IMR-90 (cell line): ENCODE measurements at regions not wholly inside any gene's neighbourhood (a gene's known extent, or its start where the extent isn't known, plus 50 kb on each side); places are given as distances from the start of the nearest gene placed in this dataset.

Experiments
- ATAC-seq: fragments of 200-7000 bp; cut with Tn5 transposase; 2 replicates; pipeline ENCODE4 v1.9.1; 2020; ENCODE audit warnings: low read depth, mild to moderate bottlenecking, moderate library complexity
- BruUV-seq: library from RNA; stranded (reverse); fragments of 400-500 nt; replicated peaks from 2 replicates; lab custom pipeline; 2021; lab: Mats Ljungman, UMichigan
- CTCF ChIA-PET: fragments of 300-600 bp; formaldehyde crosslinking; extraction: SDS; loops from one replicate; lab custom pipeline; 2021; ENCODE audit warnings: antibody characterized with exemption; lab: Yijun Ruan, JAX
- POLR2A ChIA-PET: fragments of 300-600 bp; sonication (Branson Sonifier 250); formaldehyde crosslinking; loops from one replicate; lab custom pipeline; 2022; ENCODE audit warnings: antibody characterized with exemption; ENCODE audit not compliant: unreplicated experiment; lab: Charles Lee
- DNase-seq: peaks from one replicate; pipeline ENCODE4 v3.0.0; 2013
- H2AFZ ChIP-seq: replicated peaks from 2 replicates; pipeline ENCODE3; 2013; ENCODE audit warnings: low read length, mild to moderate bottlenecking; ENCODE audit not compliant: poor library complexity
- H2AK5ac ChIP-seq: 2 replicates; pipeline ENCODE4 v1.6.1; 2013; ENCODE audit warnings: low read depth, low read length, inconsistent platforms
- H2AK9ac ChIP-seq: replicated peaks from 2 replicates; pipeline ENCODE3; 2013; ENCODE audit warnings: mild to moderate bottlenecking, low read depth, low read length, moderate library complexity; ENCODE audit not compliant: poor library complexity
- H2BK120ac ChIP-seq: 2 replicates; pipeline ENCODE4 v1.6.1; 2013; ENCODE audit warnings: low read depth, low read length, inconsistent platforms
- H2BK15ac ChIP-seq: 3 replicates; pipeline ENCODE4 v1.6.1; 2013; ENCODE audit warnings: low read depth, low read length, inconsistent platforms
- H2BK20ac ChIP-seq: 2 replicates; pipeline ENCODE4 v1.6.1; 2013; ENCODE audit warnings: low read depth, mild to moderate bottlenecking, inconsistent platforms, low read length, moderate library complexity
- H2BK5ac ChIP-seq: 2 replicates; pipeline ENCODE4 v1.6.1; 2013; ENCODE audit warnings: mild to moderate bottlenecking, low read depth, low read length, inconsistent platforms; ENCODE audit not compliant: poor library complexity, severe bottlenecking
- H3K14ac ChIP-seq: replicated peaks from 2 replicates; pipeline ENCODE4 v1.6.1; 2013; ENCODE audit warnings: low read depth, low read length, inconsistent platforms
- H3K18ac ChIP-seq: 2 replicates; pipeline ENCODE4 v1.6.1; 2013; ENCODE audit warnings: low read depth, low read length, control low read depth
- H3K23ac ChIP-seq: 2 replicates; pipeline ENCODE4 v1.6.1; 2013; ENCODE audit warnings: low read depth, low read length, inconsistent platforms
- H3K27ac ChIP-seq: 2 replicates; pipeline ENCODE4 v1.5.1; 2013; ENCODE audit warnings: mild to moderate bottlenecking, control low read depth, low read length; ENCODE audit not compliant: insufficient read depth
- H3K27me3 ChIP-seq: 2 replicates; pipeline ENCODE4 v1.6.1; 2013; ENCODE audit warnings: low read length; ENCODE audit not compliant: control insufficient read depth, insufficient read depth
- H3K36me3 ChIP-seq: 2 replicates; pipeline ENCODE4 v1.6.1; 2013; ENCODE audit warnings: low read length, mixed read lengths; ENCODE audit not compliant: control insufficient read depth, insufficient read depth
- H3K4ac ChIP-seq: 2 replicates; pipeline ENCODE4 v1.6.1; 2013; ENCODE audit warnings: low read depth, low read length, inconsistent platforms
- H3K4me1 ChIP-seq: 2 replicates; pipeline ENCODE4 v1.6.1; 2013; ENCODE audit warnings: low read length, mixed read lengths; ENCODE audit not compliant: control insufficient read depth, insufficient read depth
- H3K4me2 ChIP-seq: 2 replicates; pipeline ENCODE4 v1.6.1; 2013; ENCODE audit warnings: low read depth, mild to moderate bottlenecking, control low read depth, low read length, moderate library complexity
- H3K4me3 ChIP-seq: 2 replicates; pipeline ENCODE4 v1.5.1; 2013; ENCODE audit warnings: low read depth, mild to moderate bottlenecking, control low read depth, low read length, moderate library complexity; ENCODE audit not compliant: insufficient read depth
- H3K56ac ChIP-seq: 2 replicates; pipeline ENCODE4 v1.6.1; 2013; ENCODE audit warnings: low read length, inconsistent platforms; ENCODE audit not compliant: insufficient read depth; ENCODE audit errors: extremely low read depth
- H3K79me1 ChIP-seq, 2 experiments: 2 replicates each; pipeline ENCODE4 v1.6.1; 2013; ENCODE audit warnings: low read length in 2 of 2, inconsistent platforms in 1 of 2, low read depth in 1 of 2
- H3K9ac ChIP-seq: 2 replicates; pipeline ENCODE4 v1.6.1; 2013; ENCODE audit warnings: low read depth, low read length, control low read depth
- H3K9me1 ChIP-seq: 2 replicates; pipeline ENCODE4 v1.6.1; 2013; ENCODE audit warnings: low read length, inconsistent platforms; ENCODE audit not compliant: insufficient read depth
- H3K9me3 ChIP-seq: 2 replicates; pipeline ENCODE4 v1.6.1; 2013; ENCODE audit warnings: low read length; ENCODE audit not compliant: control insufficient read depth, insufficient read depth
- H4K20me1 ChIP-seq: 2 replicates; pipeline ENCODE4 v1.6.1; 2013; ENCODE audit warnings: low read length, inconsistent platforms; ENCODE audit not compliant: insufficient read depth
- H4K5ac ChIP-seq: 2 replicates; pipeline ENCODE4 v1.6.1; 2013; ENCODE audit warnings: mild to moderate bottlenecking, low read depth, low read length, control low read depth
- H4K8ac ChIP-seq, 2 experiments: 2 replicates each; pipeline ENCODE4 v1.6.1; 2013; ENCODE audit warnings: low read depth in 2 of 2, low read length in 2 of 2, control low read depth in 1 of 2, inconsistent platforms in 1 of 2
- H4K91ac ChIP-seq: 2 replicates; pipeline ENCODE4 v1.6.1; 2013; ENCODE audit warnings: low read depth, low read length, inconsistent platforms; ENCODE audit not compliant: insufficient read depth
- BHLHE40 ChIP-seq: fragments of 150-350 bp; IDR thresholded peaks from 2 replicates; pipeline ENCODE4 v1.6.1; 2016; ENCODE audit warnings: mild to moderate bottlenecking, low read depth, low read length
- CEBPB ChIP-seq: IDR thresholded peaks from 2 replicates; pipeline ENCODE4 v1.6.1; 2012; ENCODE audit warnings: low read depth, low read length, improper control_type of control experiment
- CHD1 ChIP-seq: IDR thresholded peaks from 2 replicates; pipeline ENCODE4 v1.6.1; 2012; ENCODE audit warnings: low read depth, low read length, improper control_type of control experiment
- FOS ChIP-seq: fragments of 150-350 bp; IDR thresholded peaks from 2 replicates; pipeline ENCODE4 v1.6.1; 2016; ENCODE audit warnings: low read depth, low read length
- MAFK ChIP-seq: IDR thresholded peaks from 2 replicates; pipeline ENCODE4 v1.6.1; 2012; ENCODE audit warnings: low read depth, low read length, improper control_type of control experiment
- MAZ ChIP-seq: IDR thresholded peaks from 2 replicates; pipeline ENCODE4 v1.6.1; 2012; ENCODE audit warnings: low read depth, mild to moderate bottlenecking, low read length, improper control_type of control experiment, moderate library complexity, borderline replicate concordance
- MXI1 ChIP-seq: IDR thresholded peaks from 2 replicates; pipeline ENCODE4 v1.6.1; 2012; ENCODE audit warnings: low read depth, mild to moderate bottlenecking, low read length, moderate library complexity, borderline replicate concordance
- POLR2A ChIP-seq: IDR thresholded peaks from 2 replicates; pipeline ENCODE4 v1.6.1; 2012; ENCODE audit warnings: mild to moderate bottlenecking, low read depth, low read length
- RCOR1 ChIP-seq: IDR thresholded peaks from 2 replicates; pipeline ENCODE4 v1.6.1; 2012; ENCODE audit warnings: mild to moderate bottlenecking, low read length, improper control_type of control experiment; ENCODE audit not compliant: insufficient replicate concordance
- SMC3 ChIP-seq: fragments of 150-350 bp; IDR thresholded peaks from 2 replicates; pipeline ENCODE4 v1.6.1; 2016; ENCODE audit warnings: low read depth, mild to moderate bottlenecking, antibody characterized with exemption, low read length, moderate library complexity
- dilution Hi-C: fragments of 300-500 bp; cut with HindIII; formaldehyde crosslinking; loops from one replicate; pipeline ENCODE4 v1.14.3; 2018; ENCODE audit warnings: low sequenced_read_pairs; ENCODE audit not compliant: unreplicated experiment
- in situ Hi-C: fragments of 300-500 bp; cut with MboI; formaldehyde crosslinking; loops from 3 replicates; pipeline ENCODE4 v1.14.3; 2019; ENCODE audit warnings: low sequenced_read_pairs, inconsistent platforms, mixed read lengths
- intact Hi-C: fragments of 100-400 bp; cut with micrococcal nuclease; formaldehyde crosslinking; loops from 2 replicates; pipeline ENCODE4 v1.10.0; 2022
- TF ChIP-seq, protein P1 (sequence below): fragments of 150-350 bp; IDR thresholded peaks from 2 replicates; pipeline ENCODE4 v1.6.1; 2016; ENCODE audit warnings: low read depth, mild to moderate bottlenecking, low read length, moderate library complexity, borderline replicate concordance
- TF ChIP-seq, protein P2 (sequence below): fragments of 150-350 bp; IDR thresholded peaks from 2 replicates; pipeline ENCODE4 v1.6.1; 2017; ENCODE audit warnings: mild to moderate bottlenecking, antibody characterized with exemption, low read length, low read depth
- TF ChIP-seq, protein P3 (sequence below): conservative IDR thresholded peaks from 2 replicates; pipeline ENCODE4 v1.5.1; 2012; ENCODE audit warnings: mild to moderate bottlenecking, low read depth, low read length, improper control_type of control experiment

DNA sequence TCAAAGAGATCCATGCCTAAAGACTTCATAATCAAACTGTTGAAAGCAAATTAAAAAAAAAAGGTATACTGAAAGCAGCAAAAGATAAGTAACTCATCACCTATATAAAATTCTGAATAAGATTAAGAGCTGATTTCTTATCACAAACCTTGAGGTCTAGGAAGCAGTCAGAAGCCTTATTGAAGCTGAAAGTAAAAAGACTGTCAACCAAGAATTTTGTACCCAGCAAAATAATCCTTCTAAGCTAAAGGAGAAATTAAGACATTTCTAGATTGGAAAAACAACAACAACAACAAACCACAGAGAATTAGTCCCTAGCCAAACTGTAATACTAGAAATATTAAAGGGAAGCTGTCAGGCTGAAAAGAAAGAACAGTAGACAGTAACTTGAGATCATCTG lies 622.9 kb downstream of the PCDH7 start:
- H2BK5ac ChIP-seq: no peak overlapping the region
- no peak for TF ChIP-seq MAFK
- TF ChIP-seq MXI1: no peak
- TF ChIP-seq RCOR1: no peak
- TF ChIP-seq POLR2A: no peak
- no peak for TF ChIP-seq MAZ
- TF ChIP-seq, protein P1, sequence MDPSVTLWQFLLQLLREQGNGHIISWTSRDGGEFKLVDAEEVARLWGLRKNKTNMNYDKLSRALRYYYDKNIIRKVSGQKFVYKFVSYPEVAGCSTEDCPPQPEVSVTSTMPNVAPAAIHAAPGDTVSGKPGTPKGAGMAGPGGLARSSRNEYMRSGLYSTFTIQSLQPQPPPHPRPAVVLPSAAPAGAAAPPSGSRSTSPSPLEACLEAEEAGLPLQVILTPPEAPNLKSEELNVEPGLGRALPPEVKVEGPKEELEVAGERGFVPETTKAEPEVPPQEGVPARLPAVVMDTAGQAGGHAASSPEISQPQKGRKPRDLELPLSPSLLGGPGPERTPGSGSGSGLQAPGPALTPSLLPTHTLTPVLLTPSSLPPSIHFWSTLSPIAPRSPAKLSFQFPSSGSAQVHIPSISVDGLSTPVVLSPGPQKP: no peak
- TF ChIP-seq CEBPB: no peak
- TF ChIP-seq SMC3: no peak
- TF ChIP-seq, protein P2, sequence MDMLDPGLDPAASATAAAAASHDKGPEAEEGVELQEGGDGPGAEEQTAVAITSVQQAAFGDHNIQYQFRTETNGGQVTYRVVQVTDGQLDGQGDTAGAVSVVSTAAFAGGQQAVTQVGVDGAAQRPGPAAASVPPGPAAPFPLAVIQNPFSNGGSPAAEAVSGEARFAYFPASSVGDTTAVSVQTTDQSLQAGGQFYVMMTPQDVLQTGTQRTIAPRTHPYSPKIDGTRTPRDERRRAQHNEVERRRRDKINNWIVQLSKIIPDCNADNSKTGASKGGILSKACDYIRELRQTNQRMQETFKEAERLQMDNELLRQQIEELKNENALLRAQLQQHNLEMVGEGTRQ: no peak
- no peak for TF ChIP-seq FOS
- TF ChIP-seq, protein P3, sequence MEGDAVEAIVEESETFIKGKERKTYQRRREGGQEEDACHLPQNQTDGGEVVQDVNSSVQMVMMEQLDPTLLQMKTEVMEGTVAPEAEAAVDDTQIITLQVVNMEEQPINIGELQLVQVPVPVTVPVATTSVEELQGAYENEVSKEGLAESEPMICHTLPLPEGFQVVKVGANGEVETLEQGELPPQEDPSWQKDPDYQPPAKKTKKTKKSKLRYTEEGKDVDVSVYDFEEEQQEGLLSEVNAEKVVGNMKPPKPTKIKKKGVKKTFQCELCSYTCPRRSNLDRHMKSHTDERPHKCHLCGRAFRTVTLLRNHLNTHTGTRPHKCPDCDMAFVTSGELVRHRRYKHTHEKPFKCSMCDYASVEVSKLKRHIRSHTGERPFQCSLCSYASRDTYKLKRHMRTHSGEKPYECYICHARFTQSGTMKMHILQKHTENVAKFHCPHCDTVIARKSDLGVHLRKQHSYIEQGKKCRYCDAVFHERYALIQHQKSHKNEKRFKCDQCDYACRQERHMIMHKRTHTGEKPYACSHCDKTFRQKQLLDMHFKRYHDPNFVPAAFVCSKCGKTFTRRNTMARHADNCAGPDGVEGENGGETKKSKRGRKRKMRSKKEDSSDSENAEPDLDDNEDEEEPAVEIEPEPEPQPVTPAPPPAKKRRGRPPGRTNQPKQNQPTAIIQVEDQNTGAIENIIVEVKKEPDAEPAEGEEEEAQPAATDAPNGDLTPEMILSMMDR: no peak
- no peak for TF ChIP-seq CHD1
- TF ChIP-seq BHLHE40: no peak
- DNase-seq (no peak), ATAC-seq (no peak)
- H3K4ac ChIP-seq: no peak overlapping the region
- H3K14ac ChIP-seq: no peak overlapping the region
- no peak overlapping the region for H3K27ac ChIP-seq
- H3K36me3 ChIP-seq: no peaks in the 10 kb centered on the region
- H3K27me3 ChIP-seq: no peaks in the 10 kb centered on the region
- H2AK5ac ChIP-seq: no peak overlapping the region
- no peak overlapping the region for H2BK120ac ChIP-seq
- H3K4me3 ChIP-seq: no peak overlapping the region
- H2BK20ac ChIP-seq: no peak overlapping the region
- no TSS peak for BruUV-seq
- intact Hi-C loops: no loop called here
- H4K20me1 ChIP-seq: no peaks in the 10 kb centered on the region
- H3K79me1 ChIP-seq: no peaks in the 10 kb centered on the region
- H4K8ac ChIP-seq: no peak overlapping the region
- no peak overlapping the region for H4K5ac ChIP-seq
- no peaks in the 10 kb centered on the region for H3K4me1 ChIP-seq
- H3K18ac ChIP-seq: no peak overlapping the region
- no peak overlapping the region for H4K91ac ChIP-seq
- no peaks in the 10 kb centered on the region for H3K9me3 ChIP-seq
- H3K56ac ChIP-seq: no peak overlapping the region
- CTCF ChIA-PET: no interaction called here
- no peak overlapping the region for H3K4me2 ChIP-seq
- POLR2A ChIA-PET: interaction anchor here (0.7 kb wide), 1 partner anchor 586 kb away, joined by 3 read pairs; no protein-coding TSS in a partner anchor
- no peak overlapping the region for H2BK15ac ChIP-seq
- no peaks in the 10 kb centered on the region for H3K9me1 ChIP-seq
- in situ Hi-C loops: no loop called here
- no peak overlapping the region for H3K9ac ChIP-seq
- no peak overlapping the region for H2AK9ac ChIP-seq
- H3K23ac ChIP-seq: no peak overlapping the region
- dilution Hi-C loops: no loop called here
- H2AFZ ChIP-seq: no peak overlapping the region
